ENCODE measurements at regions not wholly inside any gene's neighbourhood (a gene's known extent, or its start where the extent isn't known, plus 50 kb on each side); places are given as distances from the start of the nearest gene placed in this dataset.
"Not testable (repeated sequence)": the region's sequence is repeated elsewhere in the genome, so short reads cannot be mapped to it uniquely, and the experiment has no call there.

GRCh38 chr3:72079369-72079872, 294.5 kb upstream of the PROK2 start:
- Histone ChIP-seq H3K4me3 (no peak overlapping the region), H3K27me3 (no peaks in the 10 kb centered on the region), H3K27ac (no peak overlapping the region), H3K4me1 (peaks cover 0 to 7% (median 4%) of the 10 kb centered on the region in 4 donors), H3K36me3 (no peaks in the 10 kb centered on the region), H3K9me3 (peaks cover 4 to 19% (median 9%) of the 10 kb centered on the region in 4 donors)
- DNase-seq (no peak), ATAC-seq (ENCODE audit: low FRiP score in 2 of 2) (no peak)
- TF ChIP-seq, protein P1, sequence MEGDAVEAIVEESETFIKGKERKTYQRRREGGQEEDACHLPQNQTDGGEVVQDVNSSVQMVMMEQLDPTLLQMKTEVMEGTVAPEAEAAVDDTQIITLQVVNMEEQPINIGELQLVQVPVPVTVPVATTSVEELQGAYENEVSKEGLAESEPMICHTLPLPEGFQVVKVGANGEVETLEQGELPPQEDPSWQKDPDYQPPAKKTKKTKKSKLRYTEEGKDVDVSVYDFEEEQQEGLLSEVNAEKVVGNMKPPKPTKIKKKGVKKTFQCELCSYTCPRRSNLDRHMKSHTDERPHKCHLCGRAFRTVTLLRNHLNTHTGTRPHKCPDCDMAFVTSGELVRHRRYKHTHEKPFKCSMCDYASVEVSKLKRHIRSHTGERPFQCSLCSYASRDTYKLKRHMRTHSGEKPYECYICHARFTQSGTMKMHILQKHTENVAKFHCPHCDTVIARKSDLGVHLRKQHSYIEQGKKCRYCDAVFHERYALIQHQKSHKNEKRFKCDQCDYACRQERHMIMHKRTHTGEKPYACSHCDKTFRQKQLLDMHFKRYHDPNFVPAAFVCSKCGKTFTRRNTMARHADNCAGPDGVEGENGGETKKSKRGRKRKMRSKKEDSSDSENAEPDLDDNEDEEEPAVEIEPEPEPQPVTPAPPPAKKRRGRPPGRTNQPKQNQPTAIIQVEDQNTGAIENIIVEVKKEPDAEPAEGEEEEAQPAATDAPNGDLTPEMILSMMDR (IDR thresholded peaks at IDR 0.05): no peak
- TF ChIP-seq POLR2A (IDR thresholded peaks at IDR 0.05): no peak
- TF ChIP-seq EP300 (IDR thresholded peaks at IDR 0.05): no peak
- TF ChIP-seq POLR2AphosphoS5 (IDR thresholded peaks at IDR 0.05): no peak
- 84 to 85% methylated on average over 2 of the region's 2 CpGs for WGBS, 2 donors

GRCh38 chr3:72078676-72079368, 293.9 kb upstream of the PROK2 start:
- Histone ChIP-seq H3K27me3 (no peaks in the 10 kb centered on the region), H3K4me1 (peaks cover 0 to 7% (median 4%) of the 10 kb centered on the region in 4 donors), H3K36me3 (no peaks in the 10 kb centered on the region), H3K4me3 (no peak overlapping the region), H3K9me3 (peaks cover 4 to 19% (median 9%) of the 10 kb centered on the region in 4 donors), H3K27ac (no peak overlapping the region)
- WGBS, 2 donors: 48 to 66% methylated on average over 2 of the region's 2 CpGs
- ATAC-seq (ENCODE audit: low FRiP score in 2 of 2) (no peak), DNase-seq (no peak)
- TF ChIP-seq POLR2A (IDR thresholded peaks at IDR 0.05) (no peak), POLR2AphosphoS5 (IDR thresholded peaks at IDR 0.05) (no peak), EP300 (IDR thresholded peaks at IDR 0.05) (no peak)
- TF ChIP-seq, protein P1 (IDR thresholded peaks at IDR 0.05): no peak

DNA sequence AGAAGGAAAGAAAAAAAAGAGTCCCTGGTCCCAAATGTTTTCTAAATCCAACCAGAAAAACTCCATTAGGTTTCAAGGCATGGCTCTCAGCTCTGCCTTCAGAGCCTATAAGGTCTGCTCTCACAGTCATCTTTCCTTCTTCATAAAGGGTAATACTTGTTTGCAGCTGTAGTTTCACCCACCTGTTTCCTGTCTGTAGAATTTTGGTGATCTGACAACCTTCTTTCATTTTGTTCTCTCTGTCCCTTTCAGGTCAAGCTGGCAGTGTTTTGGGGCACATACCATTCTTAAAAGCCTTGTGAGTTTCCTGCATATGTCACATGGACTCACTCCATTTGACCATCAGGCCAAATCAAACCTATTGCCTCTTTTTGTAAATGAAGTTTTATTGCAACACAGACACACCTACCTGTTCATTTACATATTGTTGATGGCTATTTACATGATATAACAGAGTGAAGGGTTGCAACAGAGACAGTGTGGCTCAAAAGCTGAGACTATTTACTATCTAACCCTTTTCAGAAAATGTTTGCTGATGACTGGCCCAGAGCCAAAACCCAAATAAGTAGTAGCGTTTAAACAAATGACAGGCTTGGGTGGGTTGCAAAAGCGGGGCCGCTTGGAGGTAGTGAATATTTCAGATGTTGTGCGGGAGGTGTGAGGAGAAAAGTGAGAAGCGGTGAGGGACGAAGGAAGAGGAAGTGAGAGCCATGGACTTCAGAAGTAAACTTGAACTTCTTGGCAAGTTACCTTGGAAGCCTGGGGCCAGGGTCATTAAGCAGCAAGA, 292.7 kb upstream of the PROK2 start:
- H3K4me1 ChIP-seq: peaks cover 0 to 7% (median 0%) of the 10 kb centered on the region in 4 donors
- TF ChIP-seq EP300 (IDR thresholded peaks at IDR 0.05): no peak
- TF ChIP-seq, protein P1 (IDR thresholded peaks at IDR 0.05): no peak
- no peak for TF ChIP-seq POLR2AphosphoS5 (IDR thresholded peaks at IDR 0.05)
- TF ChIP-seq POLR2A (IDR thresholded peaks at IDR 0.05): no peak
- DNase-seq: no peak
- ATAC-seq (ENCODE audit: low FRiP score in 2 of 2): no peak
- H3K27me3 ChIP-seq: no peaks in the 10 kb centered on the region
- no peaks in the 10 kb centered on the region for H3K36me3 ChIP-seq
- peaks cover 4 to 19% (median 9%) of the 10 kb centered on the region in 4 donors for H3K9me3 ChIP-seq
- 63 to 65% methylated on average over 6 of the region's 6 CpGs for WGBS, 2 donors
- no peak overlapping the region for H3K4me3 ChIP-seq
- H3K27ac ChIP-seq: no peak overlapping the region

- ATAC-seq (ENCODE audit: low FRiP score in 2 of 2); H3K27me3 ChIP-seq; H3K27ac ChIP-seq; H3K4me1 ChIP-seq; DNase-seq; H3K4me3 ChIP-seq; H3K36me3 ChIP-seq: not testable (repeated sequence)
- WGBS, 2 donors: 81 to 98% methylated on average over 7 of the region's 7 CpGs
- peaks cover 4 to 19% (median 9%) of the 10 kb centered on the region in 4 donors for H3K9me3 ChIP-seq
Measured at GRCh38 chr3:72075848-72076247, 290.9 kb upstream of the PROK2 start.

DNA sequence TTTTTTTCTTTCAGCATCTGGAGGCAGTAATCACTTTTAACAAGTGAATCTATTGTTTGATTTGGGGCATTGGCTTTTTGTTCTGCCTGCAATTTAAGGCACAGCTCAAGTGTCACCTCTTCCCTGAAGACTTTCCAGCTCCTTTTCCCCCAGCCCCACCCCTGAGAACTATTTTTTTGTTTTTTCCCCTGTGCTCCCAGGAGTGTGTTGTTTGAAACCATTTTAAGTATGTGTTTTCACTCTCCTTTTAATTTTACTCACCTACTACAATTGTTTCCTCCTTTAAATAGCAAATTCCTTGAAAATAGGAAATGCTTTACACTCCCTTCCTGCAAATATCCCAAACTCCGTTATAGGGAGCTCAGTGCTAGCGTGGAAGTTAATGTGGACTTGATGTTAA, 286.7 kb upstream of the PROK2 start:
- Histone ChIP-seq H3K27me3 (no peaks in the 10 kb centered on the region), H3K27ac (no peak overlapping the region), H3K36me3 (no peaks in the 10 kb centered on the region), H3K4me1 (no peaks in the 10 kb centered on the region), H3K4me3 (no peak overlapping the region), H3K9me3 (peaks cover 4 to 19% (median 9%) of the 10 kb centered on the region in 4 donors)
- TF ChIP-seq POLR2AphosphoS5 (IDR thresholded peaks at IDR 0.05): no peak
- no peak for TF ChIP-seq EP300 (IDR thresholded peaks at IDR 0.05)
- TF ChIP-seq POLR2A (IDR thresholded peaks at IDR 0.05): no peak
- TF ChIP-seq, protein P1 (IDR thresholded peaks at IDR 0.05): no peak
- DNase-seq: no peak
- no peak for ATAC-seq (ENCODE audit: low FRiP score in 2 of 2)
- WGBS, 2 donors: 89 to 92% methylated on average over 2 of the region's 2 CpGs
